ENCODE measurements at regions not wholly inside any gene's neighbourhood (a gene's known extent, or its start where the extent isn't known, plus 50 kb on each side); places are given as distances from the start of the nearest gene placed in this dataset.

- TF ChIP-seq TCF7L2 (IDR thresholded peaks at IDR 0.05; ENCODE audit: low read depth, low read length) (no peak), POLR2AphosphoS5 (IDR thresholded peaks at IDR 0.05; ENCODE audit: low read depth, low read length) (no peak), SIN3A (IDR thresholded peaks at IDR 0.05; ENCODE audit: borderline replicate concordance, insufficient read depth, low read depth, low read length) (no peak)
- TF ChIP-seq, protein P1, sequence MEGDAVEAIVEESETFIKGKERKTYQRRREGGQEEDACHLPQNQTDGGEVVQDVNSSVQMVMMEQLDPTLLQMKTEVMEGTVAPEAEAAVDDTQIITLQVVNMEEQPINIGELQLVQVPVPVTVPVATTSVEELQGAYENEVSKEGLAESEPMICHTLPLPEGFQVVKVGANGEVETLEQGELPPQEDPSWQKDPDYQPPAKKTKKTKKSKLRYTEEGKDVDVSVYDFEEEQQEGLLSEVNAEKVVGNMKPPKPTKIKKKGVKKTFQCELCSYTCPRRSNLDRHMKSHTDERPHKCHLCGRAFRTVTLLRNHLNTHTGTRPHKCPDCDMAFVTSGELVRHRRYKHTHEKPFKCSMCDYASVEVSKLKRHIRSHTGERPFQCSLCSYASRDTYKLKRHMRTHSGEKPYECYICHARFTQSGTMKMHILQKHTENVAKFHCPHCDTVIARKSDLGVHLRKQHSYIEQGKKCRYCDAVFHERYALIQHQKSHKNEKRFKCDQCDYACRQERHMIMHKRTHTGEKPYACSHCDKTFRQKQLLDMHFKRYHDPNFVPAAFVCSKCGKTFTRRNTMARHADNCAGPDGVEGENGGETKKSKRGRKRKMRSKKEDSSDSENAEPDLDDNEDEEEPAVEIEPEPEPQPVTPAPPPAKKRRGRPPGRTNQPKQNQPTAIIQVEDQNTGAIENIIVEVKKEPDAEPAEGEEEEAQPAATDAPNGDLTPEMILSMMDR (IDR thresholded peaks at IDR 0.05), result no peak
- TF ChIP-seq, protein P2, sequence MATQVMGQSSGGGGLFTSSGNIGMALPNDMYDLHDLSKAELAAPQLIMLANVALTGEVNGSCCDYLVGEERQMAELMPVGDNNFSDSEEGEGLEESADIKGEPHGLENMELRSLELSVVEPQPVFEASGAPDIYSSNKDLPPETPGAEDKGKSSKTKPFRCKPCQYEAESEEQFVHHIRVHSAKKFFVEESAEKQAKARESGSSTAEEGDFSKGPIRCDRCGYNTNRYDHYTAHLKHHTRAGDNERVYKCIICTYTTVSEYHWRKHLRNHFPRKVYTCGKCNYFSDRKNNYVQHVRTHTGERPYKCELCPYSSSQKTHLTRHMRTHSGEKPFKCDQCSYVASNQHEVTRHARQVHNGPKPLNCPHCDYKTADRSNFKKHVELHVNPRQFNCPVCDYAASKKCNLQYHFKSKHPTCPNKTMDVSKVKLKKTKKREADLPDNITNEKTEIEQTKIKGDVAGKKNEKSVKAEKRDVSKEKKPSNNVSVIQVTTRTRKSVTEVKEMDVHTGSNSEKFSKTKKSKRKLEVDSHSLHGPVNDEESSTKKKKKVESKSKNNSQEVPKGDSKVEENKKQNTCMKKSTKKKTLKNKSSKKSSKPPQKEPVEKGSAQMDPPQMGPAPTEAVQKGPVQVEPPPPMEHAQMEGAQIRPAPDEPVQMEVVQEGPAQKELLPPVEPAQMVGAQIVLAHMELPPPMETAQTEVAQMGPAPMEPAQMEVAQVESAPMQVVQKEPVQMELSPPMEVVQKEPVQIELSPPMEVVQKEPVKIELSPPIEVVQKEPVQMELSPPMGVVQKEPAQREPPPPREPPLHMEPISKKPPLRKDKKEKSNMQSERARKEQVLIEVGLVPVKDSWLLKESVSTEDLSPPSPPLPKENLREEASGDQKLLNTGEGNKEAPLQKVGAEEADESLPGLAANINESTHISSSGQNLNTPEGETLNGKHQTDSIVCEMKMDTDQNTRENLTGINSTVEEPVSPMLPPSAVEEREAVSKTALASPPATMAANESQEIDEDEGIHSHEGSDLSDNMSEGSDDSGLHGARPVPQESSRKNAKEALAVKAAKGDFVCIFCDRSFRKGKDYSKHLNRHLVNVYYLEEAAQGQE (IDR thresholded peaks at IDR 0.05; ENCODE audit: insufficient read depth in 1 of 2, low read depth in 2 of 2, low read length in 1 of 2), result no peak
- Histone ChIP-seq H3K9me3 (ENCODE audit: control insufficient read depth, insufficient read depth, low read depth, low read length) (no peaks in the 10 kb centered on the region), H3K27ac (ENCODE audit: low read length) (no peak overlapping the region), H3K36me3 (ENCODE audit: control insufficient read depth, insufficient read depth, low read length) (no peaks in the 10 kb centered on the region), H3K4me3 (ENCODE audit: low read depth in 2 of 2, low read length in 2 of 2) (no peak overlapping the region), H3K27me3 (ENCODE audit: control insufficient read depth, insufficient read depth, low read length) (no peaks in the 10 kb centered on the region; the same call in 1 of the 2 replicates), H3K4me1 (ENCODE audit: control insufficient read depth, insufficient read depth, low read length) (no peaks in the 10 kb centered on the region)
- POLR2A ChIA-PET, result no interaction called here
- DNase-seq (ENCODE audit: low read depth, low spot score) (no peak), ATAC-seq (no peak)
- CTCF ChIA-PET, result interaction anchor here (0.6 kb wide), 1 partner anchor 422 kb away, joined by 5 read pairs; no protein-coding TSS in a partner anchor
- no TSS peak for BruUV-seq (replicated peaks)
- intact Hi-C loops (cut with micrococcal nuclease; ENCODE audit: unreplicated experiment) (loop anchor here (10.0 kb wide), 1 partner anchor 64 kb away; no protein-coding TSS in a partner anchor), in situ Hi-C loops (cut with HindIII; ENCODE audit: low pct_unique_long_range_greater_than_20kb, low sequenced_read_pairs) (no loop called here)
These were observed 187.3 kb downstream of the SUCNR1 start for GRCh38 chr3:152060701-152061100.

- Histone ChIP-seq H3K27ac (ENCODE audit: low read length) (no peak overlapping the region), H3K36me3 (ENCODE audit: control insufficient read depth, insufficient read depth, low read length) (no peaks in the 10 kb centered on the region), H3K4me1 (ENCODE audit: control insufficient read depth, insufficient read depth, low read length) (no peaks in the 10 kb centered on the region), H3K27me3 (ENCODE audit: control insufficient read depth, insufficient read depth, low read length) (no peaks in the 10 kb centered on the region; the same call in 1 of the 2 replicates), H3K4me3 (ENCODE audit: low read depth in 2 of 2, low read length in 2 of 2) (no peak overlapping the region), H3K9me3 (ENCODE audit: control insufficient read depth, insufficient read depth, low read depth, low read length) (no peaks in the 10 kb centered on the region)
- in situ Hi-C loops (cut with HindIII; ENCODE audit: low pct_unique_long_range_greater_than_20kb, low sequenced_read_pairs), result no loop called here
- CTCF ChIA-PET, result interaction anchor here (0.6 kb wide), 1 partner anchor 423 kb away, joined by 5 read pairs; no protein-coding TSS in a partner anchor
- intact Hi-C loops (cut with micrococcal nuclease; ENCODE audit: unreplicated experiment), result loop anchor here (10.0 kb wide), 1 partner anchor 64 kb away; no protein-coding TSS in a partner anchor
- no TSS peak for BruUV-seq (replicated peaks)
- TF ChIP-seq SIN3A (IDR thresholded peaks at IDR 0.05; ENCODE audit: borderline replicate concordance, insufficient read depth, low read depth, low read length) (no peak), POLR2AphosphoS5 (IDR thresholded peaks at IDR 0.05; ENCODE audit: low read depth, low read length) (no peak), TCF7L2 (IDR thresholded peaks at IDR 0.05; ENCODE audit: low read depth, low read length) (no peak)
- TF ChIP-seq, protein P1 (IDR thresholded peaks at IDR 0.05), result no peak
- TF ChIP-seq, protein P2 (IDR thresholded peaks at IDR 0.05; ENCODE audit: insufficient read depth in 1 of 2, low read depth in 2 of 2, low read length in 1 of 2), result no peak
- POLR2A ChIA-PET, result no interaction called here
- ATAC-seq, result no peak
- DNase-seq (ENCODE audit: low read depth, low spot score), result no peak
These were observed 187.9 kb downstream of the SUCNR1 start for GRCh38 chr3:152061296-152061695.
